GM12873 (cell line): ENCODE measurements at regions not wholly inside any gene's neighbourhood (a gene's known extent, or its start where the extent isn't known, plus 50 kb on each side); places are given as distances from the start of the nearest gene placed in this dataset.

Experiments used
- CTCF ChIP-seq: IDR thresholded peaks from 2 replicates; pipeline ENCODE4 v1.5.1; 2012; ENCODE audit warnings: low read depth, mild to moderate bottlenecking, moderate library complexity, low read length, control low read depth; ENCODE audit not compliant: insufficient read depth; ENCODE audit errors: missing control alignments

DNA sequence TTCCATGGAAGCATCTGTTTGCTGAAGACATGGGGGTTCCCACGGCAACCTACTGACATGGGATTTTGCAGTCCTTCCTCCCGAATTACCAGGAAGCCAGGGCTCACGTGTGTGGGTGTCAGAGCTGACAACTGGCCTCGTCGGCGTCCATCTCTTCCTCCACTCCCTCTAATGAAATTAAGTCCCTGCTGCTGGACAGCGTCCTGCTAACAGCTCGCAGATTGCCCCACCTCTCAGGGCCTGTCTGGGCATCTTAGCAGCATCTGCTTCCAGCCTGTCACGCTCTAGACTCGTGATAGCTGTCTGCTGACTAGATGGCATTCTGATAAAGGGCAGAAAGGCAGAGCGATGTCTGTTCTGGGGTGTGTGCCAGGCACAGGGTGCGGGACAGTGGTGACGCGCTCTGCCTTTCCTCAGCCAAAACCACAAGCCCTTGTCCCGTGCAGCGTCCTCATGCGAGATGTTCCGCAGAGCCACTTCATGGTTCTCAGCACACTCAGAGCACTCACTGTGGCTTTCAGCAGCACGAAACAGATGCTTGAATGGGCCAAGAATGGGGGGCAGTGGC lies 161.1 kb downstream of the ARL4C start:
- no peak for TF ChIP-seq CTCF

DNA sequence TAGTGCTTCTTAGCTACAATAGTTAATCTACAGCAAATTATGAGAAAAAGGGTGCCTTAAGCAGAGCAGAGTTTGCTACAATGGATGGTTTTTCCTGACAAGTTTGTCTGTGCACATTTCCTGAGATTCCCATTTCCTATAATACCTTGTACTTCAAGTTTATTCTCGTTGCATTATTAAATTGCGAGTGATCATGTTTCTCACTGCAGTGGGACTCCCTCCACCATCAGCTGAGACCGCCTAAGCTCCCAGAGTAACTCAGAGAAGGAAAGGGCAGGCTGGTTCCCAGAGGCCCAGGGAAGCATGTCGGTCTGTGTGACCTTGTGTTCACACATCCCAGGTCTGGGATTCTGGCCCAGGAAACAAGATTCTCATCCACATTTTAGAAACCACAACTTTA lies 162.1 kb downstream of the ARL4C start:
- TF ChIP-seq CTCF, result no peak

DNA sequence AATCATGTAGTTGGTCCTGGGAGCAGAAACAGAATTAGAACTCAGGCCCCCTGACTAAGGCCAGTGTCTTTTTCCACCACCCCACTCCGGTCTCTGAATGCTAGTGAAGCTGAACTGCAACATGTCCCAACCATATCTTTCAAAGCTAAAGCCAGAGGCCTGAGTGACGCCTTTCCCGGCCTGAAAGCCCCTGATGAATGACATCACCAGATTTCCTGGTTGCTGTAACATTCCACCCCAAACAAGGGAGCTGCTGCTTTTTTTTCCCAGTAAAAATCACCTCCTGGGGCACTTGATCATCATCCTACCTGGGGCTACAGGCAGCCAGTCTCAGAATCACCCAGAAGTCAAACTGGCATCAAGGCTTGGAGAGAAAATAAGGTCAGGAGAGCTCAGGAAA lies 162.7 kb downstream of the ARL4C start:
- TF ChIP-seq CTCF, result no peak

DNA sequence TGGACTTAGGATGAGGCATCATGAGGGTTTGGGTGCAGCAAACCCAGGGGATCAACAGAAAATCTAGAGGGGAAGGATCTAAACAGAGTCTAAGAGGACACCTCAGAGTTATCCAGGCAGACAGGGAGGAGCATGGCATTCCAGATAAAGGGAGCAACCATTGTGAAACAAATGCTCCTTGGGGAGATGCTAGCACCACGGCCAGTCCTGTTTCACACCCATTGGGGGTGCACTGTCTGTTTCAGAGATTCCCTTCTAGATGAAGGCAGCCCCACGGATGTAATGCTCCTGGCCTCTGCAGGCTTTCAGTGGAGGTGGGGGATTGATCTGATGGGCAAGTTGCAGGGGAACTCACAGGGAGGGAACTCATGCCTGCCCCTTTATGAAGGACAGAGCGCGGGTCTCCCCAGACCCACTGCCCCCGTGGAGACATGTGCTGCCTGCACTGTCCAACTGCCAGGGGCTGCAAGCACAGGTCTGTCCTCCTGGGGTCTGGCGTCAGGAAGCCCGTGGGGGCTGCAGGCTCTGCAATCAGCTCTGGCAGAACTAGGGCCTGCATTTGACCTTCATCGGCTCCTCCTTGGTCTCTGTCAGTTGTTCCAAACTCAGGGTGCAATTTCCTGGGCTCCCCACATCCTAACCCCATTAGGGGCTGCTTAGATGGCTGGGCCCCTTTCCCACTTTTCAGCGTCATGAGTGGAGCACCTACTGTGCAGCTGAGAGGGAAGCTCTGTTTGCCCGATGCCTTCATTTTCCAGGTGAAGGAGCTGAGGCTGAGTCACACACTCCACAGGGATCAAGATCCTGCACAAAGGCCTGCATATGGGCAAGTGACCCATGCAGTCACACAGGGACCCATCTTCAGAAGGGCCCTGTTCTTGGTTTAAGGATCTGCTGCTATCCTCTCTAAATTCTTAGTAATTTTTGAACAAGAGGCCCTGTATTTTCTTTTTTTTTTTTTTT lies 163.4 kb downstream of the ARL4C start:
- no peak for TF ChIP-seq CTCF

GRCh38 chr2:234331966-234332365 lies 164.9 kb downstream of the ARL4C start:
- no peak for TF ChIP-seq CTCF

DNA sequence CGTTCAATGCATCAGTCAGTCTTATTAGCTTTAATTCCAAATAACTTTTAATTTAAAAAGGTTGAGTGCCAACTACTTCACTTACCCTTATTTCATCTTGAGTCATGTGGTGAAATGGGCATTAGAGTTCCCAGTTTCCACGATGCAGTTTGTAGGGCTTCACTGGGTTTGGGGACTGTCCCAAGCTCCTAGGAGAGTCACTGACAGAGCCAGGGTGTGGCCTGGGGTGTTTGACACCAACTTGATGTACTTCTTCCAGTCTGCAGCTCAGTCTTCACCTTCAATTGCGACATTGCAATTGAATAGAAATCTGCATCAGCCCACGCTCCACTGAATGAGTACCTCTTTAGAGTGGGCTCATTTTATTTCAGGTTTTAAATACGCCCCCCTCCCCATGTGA lies 165.3 kb downstream of the ARL4C start:
- TF ChIP-seq CTCF, result no peak

- TF ChIP-seq CTCF, result no peak
These were observed 166.0 kb downstream of the ARL4C start for GRCh38 chr2:234330902-234331301.
